ENCODE measurements at regions not wholly inside any gene's neighbourhood (a gene's known extent, or its start where the extent isn't known, plus 50 kb on each side); places are given as distances from the start of the nearest gene placed in this dataset.
"Not testable (repeated sequence)": the region's sequence is repeated elsewhere in the genome, so short reads cannot be mapped to it uniquely, and the experiment has no call there.

DNA sequence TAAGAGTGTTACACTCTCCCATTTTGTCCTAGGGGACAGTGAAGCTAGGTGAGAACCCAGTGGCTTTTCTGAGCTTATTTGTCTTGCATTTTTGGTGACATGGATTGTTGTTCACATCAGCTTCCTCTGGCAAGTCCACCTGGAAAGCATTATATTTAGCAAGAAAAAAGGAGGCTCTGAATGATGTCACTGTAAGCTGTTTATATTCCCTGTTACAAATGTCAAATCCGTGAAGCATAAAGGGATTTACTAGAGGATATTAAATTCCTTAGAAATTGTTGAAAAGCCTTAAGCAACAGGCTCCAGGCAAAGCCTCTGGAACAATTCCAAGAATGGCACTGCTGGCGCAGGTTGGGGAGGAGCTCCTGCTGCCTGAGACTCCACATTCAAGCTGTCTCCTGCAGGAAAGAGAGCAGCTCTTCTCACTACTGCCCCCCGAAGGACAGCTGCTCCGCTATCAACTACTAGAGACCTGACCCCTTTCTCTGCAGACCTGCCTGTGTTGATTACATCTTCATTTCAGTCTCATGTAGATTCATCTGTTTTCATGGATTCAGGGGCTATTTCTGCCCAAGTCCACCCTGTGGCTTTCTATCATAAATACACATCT lies 295.4 kb downstream of the RPIA start:
- DNase-seq (ENCODE audit: low read depth in 4 of 4, low spot score in 3 of 4), result not testable (repeated sequence)

DNA sequence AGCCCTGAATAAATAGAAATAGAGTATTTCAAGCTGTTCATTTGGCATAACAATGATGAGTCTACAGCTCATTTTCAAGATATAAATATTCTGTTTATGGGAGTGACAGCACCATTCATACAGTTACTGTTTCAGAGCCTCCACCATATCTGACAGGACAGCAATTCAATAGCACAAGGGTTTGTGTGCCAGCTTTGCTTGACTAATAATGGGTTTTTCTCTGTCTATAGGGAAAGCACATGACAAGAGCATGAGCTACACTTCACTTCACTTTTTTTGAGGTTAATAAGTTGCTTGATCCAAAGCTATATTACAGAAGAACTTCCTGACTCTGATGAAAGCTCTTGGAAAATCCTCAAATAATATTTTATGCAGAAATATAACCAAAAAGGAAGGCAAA lies 297.1 kb downstream of the RPIA start:
- not testable (repeated sequence) for DNase-seq (ENCODE audit: low read depth in 4 of 4, low spot score in 3 of 4)

DNA sequence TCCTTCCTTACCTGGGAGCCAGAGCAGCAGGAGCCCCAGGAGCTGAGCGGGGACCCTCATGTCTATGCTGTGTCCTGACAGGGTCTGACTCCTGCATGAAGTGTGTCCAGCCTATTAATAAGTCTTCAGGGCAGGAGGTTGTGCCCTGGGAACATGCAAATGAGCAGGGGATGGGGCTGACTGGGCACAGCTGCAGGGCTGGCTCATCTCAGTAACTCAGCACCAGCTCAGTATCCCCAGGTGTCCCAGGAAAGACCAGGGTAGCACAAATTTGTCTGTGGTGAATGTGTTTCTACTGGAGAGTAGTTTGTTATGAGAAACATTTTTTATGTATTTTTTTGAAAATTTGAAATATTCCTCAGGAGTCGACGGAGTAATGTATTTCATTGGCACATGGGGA lies 301.3 kb downstream of the RPIA start:
- DNase-seq (ENCODE audit: low read depth in 4 of 4, low spot score in 3 of 4), result not testable (repeated sequence)

GRCh38 chr2:88994856-88995255 lies 303.4 kb downstream of the RPIA start:
- not testable (repeated sequence) for DNase-seq (ENCODE audit: low read depth in 4 of 4, low spot score in 3 of 4)

DNA sequence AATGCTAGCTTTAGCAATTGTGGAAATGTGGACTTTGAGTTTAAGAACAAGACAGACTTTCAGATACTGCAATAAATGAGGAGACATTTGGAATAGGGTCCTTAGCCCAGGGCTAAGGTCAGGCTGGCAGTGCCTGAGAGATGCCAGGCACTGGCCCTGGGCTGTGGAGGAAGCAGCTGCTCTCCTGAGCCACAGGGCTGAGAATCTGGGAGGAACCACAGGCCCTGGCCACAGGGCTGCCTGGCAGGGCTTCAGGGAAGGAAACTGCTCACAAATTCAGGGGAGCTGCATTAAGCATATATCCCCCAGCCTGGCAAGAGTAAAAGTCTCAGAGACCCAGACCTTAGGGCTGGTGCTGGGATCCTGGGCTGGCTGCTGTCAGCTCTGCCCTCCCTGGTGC lies 305.1 kb downstream of the RPIA start:
- DNase-seq (ENCODE audit: low read depth in 4 of 4, low spot score in 3 of 4), result not testable (repeated sequence)

DNA sequence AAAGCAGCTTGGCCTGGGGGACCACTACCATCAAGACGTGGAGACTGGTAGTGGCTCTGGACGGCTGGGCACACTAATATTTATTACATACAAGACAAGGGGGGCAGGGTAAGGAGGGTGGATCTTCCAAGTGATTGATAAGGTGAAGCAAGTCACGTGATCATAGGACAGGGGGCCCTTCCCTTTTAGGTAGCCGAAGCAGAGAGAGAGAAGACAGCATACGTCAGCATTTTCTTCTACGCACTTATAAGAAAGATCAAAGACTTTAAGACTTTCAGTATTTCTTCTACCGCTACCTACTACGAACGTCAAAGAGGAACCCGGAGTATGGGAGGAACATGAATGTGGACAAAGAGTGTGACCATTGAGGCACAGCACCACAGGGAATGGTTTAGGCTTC lies 307.9 kb downstream of the RPIA start:
- DNase-seq (ENCODE audit: low read depth in 4 of 4, low spot score in 3 of 4), result no peak

DNA sequence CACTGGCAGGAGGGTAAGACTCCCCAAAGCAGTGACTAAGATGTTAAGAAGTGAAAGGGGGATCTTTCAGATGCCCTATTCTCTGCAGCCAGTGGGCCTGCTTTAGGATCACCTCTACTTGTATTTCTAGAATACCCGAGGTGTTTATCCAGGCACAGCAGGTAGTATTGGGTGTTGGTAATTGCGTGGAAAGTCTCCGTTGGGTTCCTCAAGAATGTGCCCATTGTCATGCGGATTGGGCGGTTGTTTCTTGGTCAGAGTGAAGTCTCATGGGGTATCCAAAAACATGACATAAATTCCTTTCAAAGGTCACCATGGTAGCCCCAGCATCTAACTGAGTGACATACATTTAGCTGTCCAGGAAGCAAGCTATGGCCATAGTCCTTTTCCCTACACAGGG lies 308.8 kb downstream of the RPIA start:
- no peak for DNase-seq (ENCODE audit: low read depth in 4 of 4, low spot score in 3 of 4)

DNA sequence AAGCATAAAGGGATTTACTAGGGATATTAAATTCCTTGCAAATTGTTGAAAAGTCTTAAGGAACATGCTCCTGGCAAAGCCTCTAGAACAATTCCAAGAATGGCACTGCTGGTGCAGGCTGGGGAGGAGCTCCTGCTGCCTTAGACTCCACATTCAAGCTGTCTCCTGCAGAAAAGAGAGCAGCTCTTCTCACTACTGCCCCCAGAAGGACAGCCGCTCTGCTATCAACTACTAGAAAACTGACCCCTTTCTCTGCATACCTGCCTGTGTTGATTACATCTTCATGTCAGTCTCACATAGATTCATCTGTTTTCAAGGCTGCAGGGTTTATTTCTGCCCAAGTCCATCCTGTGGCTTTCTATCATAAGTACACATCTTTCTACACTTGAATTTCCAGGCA lies 312.8 kb downstream of the RPIA start:
- not testable (repeated sequence) for DNase-seq (ENCODE audit: low read depth in 4 of 4, low spot score in 3 of 4)

- not testable (repeated sequence) for DNase-seq (ENCODE audit: low read depth in 4 of 4, low spot score in 3 of 4)
Measured at GRCh38 chr2:89020566-89020965, 329.1 kb downstream of the RPIA start.

DNA sequence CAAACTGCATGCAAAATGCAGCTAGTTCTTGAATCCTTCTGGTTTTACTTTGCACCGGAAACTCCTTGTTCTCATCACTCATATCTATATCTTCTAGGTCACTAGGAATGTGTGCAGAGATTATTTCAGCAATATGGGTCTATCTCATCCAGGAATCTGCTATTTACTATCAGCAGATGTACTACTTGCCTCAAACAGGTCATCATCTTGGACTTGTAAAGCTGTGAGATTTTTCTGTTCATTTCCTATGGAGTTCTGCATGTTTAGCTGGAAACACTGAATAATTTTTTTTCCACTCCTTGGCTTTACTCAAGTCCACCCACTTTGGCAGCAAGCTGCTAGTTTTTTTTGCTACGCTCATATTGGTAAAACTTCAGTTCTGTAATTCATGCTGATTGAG lies 334.8 kb downstream of the RPIA start:
- DNase-seq (ENCODE audit: low read depth in 4 of 4, low spot score in 3 of 4), result not testable (repeated sequence)

- DNase-seq (ENCODE audit: low read depth in 4 of 4, low spot score in 3 of 4), result not testable (repeated sequence)
Measured at GRCh38 chr2:89027115-89027514, 335.6 kb downstream of the RPIA start.

DNA sequence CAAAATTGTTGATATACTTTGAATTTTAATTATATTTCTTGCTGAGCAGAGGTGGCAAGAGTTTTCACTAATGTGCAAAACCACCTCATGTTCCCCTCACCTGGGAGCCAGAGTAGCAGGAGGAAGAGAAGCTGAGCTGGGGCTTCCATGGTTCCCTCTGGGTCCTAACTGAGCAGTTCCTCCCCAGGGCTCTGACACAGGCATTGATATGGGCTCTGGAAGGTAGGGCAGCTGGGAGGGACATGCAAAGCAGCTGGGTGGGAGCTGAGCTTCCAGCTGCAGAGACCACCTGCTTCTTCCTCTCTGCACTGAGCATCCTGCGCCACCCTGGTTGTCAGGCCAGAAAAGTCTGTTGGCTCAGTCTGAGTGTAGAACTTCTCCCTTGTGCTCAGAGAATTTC lies 336.1 kb downstream of the RPIA start:
- DNase-seq (ENCODE audit: low read depth in 4 of 4, low spot score in 3 of 4), result not testable (repeated sequence)

- DNase-seq (ENCODE audit: low read depth in 4 of 4, low spot score in 3 of 4), result not testable (repeated sequence)
Measured at GRCh38 chr2:89029257-89029656, 337.8 kb downstream of the RPIA start.

DNA sequence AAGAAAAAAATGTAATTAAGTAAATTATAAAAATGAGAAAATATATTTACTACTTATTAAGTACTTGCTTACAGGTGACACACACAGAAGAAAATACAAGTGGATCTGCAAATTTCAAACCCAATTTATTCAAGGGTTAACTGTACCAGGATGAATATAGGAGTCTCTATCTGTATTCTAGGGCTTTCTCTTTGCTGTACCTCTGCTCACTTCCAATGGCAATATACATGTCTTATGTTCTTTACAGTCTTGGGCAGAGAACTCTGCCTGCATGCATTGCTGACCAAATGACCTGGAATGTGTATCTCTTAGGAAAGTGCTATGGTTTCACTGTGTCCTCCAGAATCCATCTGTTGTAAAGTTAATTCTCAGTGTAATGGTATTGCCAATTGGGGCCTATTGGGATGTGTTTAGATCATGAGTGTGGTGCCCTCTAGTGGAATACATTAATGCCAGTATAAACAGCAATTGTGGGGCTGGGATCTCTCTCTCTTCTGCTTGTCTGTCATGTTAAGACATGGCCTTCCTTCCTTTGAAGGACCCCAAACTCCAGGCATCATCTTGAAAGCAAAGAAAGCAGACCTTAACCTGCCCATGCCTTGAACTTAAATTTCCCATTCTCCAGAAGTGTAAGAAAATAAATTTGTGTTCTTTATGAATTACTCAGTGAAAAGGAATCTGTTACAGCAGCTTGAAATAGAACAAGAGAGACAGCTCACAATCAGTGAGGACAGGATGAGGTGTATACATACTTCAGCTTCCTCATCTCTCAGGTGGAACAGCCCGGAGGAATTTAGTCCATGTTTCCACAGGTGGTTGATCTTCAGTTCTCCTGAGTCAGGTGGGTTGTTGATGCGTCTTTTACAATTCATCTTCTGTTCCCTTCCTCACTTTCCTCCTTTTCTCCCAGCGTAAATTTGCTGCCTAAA lies 356.9 kb downstream of the RPIA start:
- DNase-seq (ENCODE audit: low read depth in 4 of 4, low spot score in 3 of 4), result not testable (repeated sequence)

- not testable (repeated sequence) for DNase-seq (ENCODE audit: low read depth in 4 of 4, low spot score in 3 of 4)
Measured at GRCh38 chr2:89058616-89059015, 367.1 kb downstream of the RPIA start.

- DNase-seq (ENCODE audit: low read depth in 4 of 4, low spot score in 3 of 4), result not testable (repeated sequence)
Measured at GRCh38 chr2:89061174-89061573, 369.7 kb downstream of the RPIA start.

DNA sequence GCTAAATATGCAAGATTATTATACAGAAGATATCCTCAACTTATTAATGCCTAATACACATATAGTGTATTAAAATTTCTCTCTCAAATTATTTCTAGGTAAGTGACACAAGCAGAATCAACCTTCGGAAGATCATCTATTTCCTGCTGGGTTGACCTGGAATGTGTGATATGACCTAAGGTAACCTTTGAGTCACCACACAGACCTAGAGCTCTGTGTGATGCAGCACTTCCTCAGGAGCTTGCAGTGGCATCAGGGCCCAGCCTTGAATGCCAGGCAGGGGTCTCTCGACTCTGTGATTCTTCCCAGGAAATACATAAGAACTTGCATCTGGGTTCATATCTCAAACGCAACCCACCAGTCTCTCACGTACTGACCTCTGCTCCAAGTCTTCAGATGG lies 385.3 kb downstream of the RPIA start:
- DNase-seq (ENCODE audit: low read depth in 4 of 4, low spot score in 3 of 4), result not testable (repeated sequence)

GRCh38 chr2:89092911-89093310 lies 401.4 kb downstream of the RPIA start:
- DNase-seq (ENCODE audit: low read depth in 4 of 4, low spot score in 3 of 4), result not testable (repeated sequence)

- DNase-seq (ENCODE audit: low read depth in 4 of 4, low spot score in 3 of 4), result not testable (repeated sequence)
Measured at GRCh38 chr2:89095060-89095459, 403.6 kb downstream of the RPIA start.

DNA sequence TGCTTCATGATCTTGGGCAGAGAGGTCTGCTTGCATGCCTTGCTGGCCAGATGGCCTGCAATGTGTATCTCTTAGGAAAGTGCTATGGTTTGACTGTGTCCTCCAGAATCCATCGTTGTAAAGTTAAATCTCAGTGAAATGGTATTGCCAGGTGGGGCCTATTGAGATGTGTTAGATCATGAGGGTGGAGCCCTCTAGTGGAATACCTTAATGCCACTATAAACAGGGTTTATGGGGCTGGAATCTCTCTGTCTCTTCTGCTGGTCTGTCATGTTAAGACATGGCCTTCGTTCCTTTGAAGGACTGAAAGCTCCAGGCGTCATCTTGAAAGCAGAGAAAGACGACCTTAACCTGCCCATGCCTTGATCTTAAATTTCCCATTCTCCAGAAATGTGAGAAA lies 411.1 kb downstream of the RPIA start:
- not testable (repeated sequence) for DNase-seq (ENCODE audit: low read depth in 4 of 4, low spot score in 3 of 4)

- not testable (repeated sequence) for DNase-seq (ENCODE audit: low read depth in 4 of 4, low spot score in 3 of 4)
Measured at GRCh38 chr2:89106369-89107019, 415.0 kb downstream of the RPIA start.

Data from left renal pelvis (tissue), 4 donors.